Activated gamma-delta T cell treated with Interleukin-2 at 50 U/mL for 16 hours (primary cell): ENCODE measurements at regions not wholly inside any gene's neighbourhood (a gene's known extent, or its start where the extent isn't known, plus 50 kb on each side); places are given as distances from the start of the nearest gene placed in this dataset.
"Not testable (repeated sequence)": the region's sequence is repeated elsewhere in the genome, so short reads cannot be mapped to it uniquely, and the experiment has no call there.

Source experiments
- DNase-seq: peaks from one replicate; pipeline ENCODE4 v3.0.0-alpha.2; 2020

DNA sequence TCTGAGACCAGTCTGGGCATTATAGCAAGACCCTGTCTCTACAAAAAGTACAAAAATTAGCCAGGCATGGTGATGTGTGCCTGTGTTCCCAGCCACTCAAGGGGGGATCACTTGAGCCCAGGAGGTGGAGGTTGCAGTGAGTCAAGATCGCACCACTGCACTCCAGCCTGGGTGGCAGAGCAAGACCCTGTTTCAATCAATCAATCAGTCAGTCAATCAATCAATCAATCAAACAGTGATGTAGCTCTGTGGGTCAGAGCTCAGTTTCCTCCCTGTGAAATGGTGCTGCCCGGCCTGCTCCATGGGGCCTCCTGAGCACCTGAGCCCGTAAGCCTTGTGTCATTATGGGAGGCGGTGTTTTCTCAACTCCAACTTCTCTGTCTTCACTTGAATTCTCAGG is 167.1 kb upstream of the CIBAR2 start:
- no peak for DNase-seq

DNA sequence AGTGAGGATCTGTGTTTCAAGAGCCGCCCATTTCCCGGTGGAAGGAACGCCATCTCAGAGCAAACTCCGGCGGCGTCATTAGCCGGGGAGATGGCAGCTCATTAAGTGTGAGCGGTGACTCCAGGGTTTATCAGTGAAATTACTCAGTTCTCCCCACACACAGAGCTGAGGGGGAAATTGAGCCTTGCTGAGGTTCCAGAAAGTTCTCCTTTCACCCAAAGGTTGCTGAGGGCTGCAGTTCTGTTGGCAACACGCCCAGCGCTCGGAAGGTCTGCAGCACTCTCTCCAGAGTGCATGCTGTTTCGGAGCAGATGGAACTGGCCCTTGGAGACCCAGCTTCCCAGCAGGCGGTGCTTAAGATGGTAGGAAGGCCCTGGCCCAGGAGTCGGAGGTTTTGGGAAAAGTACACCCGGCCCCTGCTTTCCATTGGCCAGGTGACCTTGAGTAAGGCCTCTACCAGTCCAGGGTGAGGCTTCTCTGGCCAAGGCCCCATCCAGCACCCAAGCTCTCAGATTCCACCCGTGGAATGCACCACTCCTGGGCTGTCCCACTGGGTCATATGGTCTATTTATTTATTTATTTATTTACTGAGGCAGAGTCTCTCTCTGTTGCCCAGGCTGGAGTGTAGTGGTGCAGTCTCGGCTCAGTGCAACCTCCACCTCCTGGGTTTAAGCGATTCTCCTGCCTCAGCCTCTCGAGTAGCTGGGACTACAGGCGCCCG is 167.7 kb upstream of the CIBAR2 start:
- DNase-seq = no peak

DNA sequence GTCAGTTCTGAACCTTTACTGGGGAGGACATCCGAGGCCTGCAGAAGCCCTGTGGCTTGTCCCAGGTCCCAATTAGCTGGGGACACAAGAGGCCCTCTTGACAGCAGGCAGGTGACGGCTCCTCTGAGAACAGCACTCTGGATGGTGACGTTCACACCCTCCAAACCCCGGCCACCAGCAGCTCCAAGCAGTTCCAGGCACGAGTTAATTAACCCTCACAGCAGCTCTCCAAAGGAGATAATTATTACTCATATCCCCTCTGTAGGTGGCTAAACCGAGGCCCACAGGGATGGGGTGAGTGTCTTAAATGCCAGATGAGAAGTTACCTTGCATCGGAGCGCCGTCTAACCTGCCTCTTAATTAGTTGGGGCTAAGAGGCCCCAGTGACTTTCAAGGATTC is 168.9 kb upstream of the CIBAR2 start:
- DNase-seq = no peak

DNA sequence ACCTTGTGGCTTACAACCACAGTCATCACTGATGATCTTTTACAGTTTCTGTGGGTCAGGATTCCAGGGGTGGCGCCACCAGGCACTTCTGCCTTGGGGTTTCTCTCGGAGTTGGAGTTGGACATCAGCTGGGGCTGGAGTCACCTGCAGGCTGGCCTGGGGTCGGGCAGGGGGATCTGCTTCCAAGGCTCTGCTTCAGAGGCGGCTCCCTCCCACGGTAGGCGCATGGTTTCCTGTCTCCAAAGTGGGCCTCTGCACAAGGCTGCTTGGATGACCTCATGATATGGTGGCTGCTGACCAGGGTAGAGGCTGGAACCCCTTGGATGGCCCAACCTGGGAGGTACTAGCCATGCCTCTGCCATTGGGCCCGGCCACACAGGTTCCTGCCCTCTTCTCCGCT is 170.6 kb upstream of the CIBAR2 start:
- DNase-seq = no peak

DNA sequence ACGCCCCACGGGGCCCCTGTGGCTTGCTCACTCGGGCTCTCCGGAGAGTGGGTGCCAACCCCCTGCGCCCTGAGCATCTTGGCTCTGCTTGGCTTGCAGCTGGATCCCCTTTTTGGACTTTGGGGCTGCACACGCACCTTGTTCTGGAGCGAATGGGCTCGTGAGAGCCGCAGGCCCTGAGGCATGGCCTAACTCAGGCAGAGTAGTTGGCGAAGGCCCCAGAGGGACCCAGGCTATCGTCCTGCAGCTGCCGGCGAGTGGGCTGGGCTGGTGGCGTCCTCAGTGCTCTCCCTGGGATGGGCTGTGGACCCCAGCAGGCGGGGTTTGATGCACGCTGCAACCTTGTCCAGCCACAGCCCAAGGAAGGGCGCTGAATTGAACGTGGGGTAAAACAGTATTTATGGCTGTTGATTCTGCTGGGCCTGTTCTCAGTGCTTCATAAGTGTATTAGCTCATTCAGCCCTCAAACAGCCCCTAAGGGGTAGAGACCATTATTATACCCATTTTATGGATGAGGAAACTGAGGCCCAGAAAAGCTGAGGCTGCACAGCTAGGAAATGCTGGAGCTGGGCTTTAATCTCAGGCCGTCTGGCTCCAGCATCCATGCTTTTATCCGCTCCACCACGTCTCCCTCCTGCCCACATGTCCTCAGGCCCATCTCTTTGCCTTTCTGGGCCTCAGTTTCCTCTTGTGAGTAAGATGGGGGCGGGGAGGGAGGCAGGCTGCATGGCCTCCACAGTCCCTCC is 171.2 kb upstream of the CIBAR2 start:
- DNase-seq = no peak

DNA sequence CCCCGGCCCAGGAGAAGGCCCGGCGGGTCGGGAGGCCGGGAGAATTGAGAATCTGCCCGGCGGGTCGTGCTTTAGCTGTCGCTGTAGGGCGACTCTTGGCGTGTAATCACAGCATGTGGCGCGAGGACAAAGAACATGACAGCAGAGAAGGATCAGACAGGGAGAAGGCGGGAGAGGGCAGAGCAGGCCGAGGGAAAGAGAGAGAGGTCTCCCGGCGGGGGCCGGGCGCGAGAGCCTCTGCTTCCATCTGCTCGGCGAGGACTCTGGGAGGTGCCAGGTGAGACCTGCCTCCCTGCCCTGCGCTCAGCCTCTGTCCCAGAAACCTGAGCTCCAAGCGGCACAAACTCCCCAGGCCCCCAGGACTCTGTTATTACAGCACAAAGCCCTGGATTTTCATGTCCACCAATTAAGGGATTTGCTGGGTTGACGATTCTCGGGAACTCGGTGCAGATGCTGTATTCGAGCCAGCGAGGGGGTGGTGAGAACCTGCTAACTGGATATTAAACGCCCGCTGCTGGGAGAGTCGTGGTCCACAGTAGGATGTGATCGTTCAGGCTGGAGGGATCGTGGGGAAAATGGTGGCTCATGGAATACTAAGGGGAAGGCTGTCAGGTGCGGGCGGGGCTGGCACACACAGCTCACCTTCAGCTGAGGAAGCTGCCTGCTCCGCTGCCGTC is 172.0 kb upstream of the CIBAR2 start:
- DNase-seq = no peak

DNA sequence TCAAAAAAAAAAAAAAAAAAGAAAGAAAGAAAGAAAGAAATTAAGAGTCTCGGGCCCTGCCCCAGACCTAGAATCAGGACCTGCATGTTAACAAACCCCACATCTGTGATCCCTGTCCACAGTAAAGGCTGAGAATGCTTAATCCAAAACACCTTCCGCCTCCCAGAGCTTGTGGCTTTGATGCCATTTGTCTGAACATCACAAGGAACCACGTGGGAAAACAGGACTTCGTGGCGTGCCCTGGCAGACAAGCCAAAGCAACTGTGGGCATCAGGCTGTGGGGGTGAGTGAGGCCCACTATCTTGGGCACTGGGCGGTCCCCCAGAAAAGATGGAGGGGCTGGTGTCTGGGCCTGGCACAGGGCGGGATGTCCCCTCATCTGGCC is 173.4 kb upstream of the CIBAR2 start:
- DNase-seq = no peak

DNA sequence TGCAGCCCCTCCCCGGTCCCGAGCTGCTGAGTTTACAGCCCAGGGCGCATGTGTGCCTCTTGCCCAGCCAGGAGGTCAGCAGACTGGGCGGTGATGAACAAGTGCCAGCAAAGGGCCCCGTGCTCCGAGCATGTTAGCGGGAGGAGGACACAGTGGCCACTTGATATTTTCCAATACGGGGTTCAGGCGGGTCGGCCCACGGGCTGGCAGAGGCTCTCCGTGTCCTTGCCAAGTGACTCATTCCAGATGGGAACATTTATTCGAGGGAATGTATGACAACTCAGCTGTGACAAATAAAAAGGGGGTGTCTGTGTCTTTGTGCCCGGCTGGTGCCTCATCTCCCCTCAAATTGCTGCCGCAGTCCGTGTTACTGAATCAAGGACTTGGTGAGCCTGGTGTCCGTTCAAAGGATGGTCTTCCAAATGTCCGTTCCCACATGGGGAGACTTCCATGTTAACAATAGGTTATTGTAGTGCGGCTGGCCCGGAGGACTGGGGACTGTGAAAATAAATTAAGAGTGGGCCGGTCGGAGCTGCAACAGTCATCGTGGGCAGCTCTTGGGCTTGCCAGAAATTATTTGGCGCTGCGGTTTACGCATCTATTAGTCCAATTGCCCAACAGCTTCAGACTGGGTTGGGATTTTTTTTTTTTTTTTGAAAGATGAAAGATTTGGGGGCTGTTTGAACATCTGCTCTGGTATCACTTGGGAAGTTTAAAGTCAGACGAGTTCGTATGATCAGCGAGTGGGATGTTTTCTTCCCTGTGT is 174.0 kb upstream of the CIBAR2 start:
- no peak for DNase-seq

DNA sequence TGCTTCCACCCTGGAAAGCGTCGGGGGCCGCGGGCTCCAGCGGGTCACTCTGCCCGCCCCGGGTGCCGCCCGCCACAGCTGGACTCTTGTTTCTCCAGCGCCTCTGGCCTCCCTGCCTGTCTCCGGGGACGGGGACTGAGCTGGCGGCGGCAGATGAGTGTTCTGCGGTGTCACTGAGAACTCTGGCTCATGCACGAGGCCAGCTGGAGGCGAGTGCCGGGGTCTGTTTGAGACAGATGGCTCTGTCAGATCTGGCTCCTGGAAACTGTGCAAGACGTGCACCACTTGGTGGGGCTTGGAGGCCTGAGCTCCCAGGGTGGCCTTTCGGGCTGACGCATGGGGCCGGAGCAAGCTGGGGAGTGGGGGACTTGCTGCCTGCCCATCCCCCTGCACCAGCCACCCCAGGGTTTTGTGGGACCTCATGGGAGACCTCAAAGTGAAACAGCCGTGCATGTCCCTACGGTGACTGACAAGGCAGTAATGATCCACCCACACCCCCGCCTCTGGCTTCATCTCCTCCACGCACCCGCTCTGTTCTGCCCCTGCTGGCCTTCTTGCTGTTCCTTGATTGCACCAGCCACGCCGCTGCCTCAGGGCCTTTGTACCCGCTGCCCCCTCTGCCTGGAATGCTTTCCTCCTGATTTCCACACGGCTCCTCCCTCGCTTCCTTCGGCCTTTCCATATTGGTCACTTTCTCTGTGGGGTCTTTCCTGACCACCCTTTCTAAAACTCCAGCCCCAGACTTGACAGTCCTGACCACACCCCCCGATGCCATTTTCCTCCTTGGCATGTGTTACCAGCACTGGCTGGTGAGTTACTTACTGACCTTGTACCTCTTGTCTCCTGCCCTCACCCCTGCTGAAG is 174.9 kb upstream of the CIBAR2 start:
- no peak for DNase-seq

DNA sequence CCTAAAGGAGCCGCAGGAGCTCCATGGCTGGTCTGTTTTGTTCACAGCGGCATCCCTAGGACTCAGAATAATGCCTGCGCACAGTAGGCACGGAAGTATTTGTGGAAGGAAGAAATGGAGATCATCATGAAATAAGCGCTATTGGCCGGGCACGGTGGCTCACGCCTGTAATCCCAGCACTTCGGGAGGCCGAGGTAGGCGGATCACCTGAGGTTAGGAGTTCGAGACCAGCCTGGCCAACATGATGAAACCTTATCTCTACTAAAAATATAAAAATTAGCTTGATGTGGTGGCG is 175.5 kb upstream of the CIBAR2 start:
- DNase-seq = not testable (repeated sequence)

DNA sequence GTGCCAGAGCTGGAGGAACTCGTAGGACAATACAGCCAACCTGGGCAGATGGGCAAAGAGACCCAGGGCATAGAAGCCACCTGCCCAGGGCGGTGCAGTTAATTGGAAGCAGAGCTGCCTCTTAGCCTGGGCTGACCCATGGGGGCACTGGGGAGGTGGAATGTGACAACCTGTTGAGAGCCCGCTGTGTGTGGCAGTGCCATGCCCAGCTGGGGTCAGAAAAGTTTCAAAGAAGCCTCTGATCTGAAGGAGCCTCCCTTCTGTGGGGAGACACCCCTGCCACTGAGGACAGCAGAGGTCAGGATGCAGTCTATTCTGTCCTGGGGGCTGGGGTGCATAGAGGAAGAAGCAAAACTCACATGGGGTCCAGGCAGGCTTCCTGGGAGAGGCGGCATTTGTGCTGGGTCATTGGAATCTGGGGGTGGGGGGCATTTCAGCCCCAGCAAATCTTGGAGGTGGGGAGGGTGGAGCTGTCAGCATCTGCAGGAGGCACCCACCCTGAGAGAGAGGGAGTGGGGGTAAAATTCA is 176.1 kb upstream of the CIBAR2 start:
- no peak for DNase-seq

DNA sequence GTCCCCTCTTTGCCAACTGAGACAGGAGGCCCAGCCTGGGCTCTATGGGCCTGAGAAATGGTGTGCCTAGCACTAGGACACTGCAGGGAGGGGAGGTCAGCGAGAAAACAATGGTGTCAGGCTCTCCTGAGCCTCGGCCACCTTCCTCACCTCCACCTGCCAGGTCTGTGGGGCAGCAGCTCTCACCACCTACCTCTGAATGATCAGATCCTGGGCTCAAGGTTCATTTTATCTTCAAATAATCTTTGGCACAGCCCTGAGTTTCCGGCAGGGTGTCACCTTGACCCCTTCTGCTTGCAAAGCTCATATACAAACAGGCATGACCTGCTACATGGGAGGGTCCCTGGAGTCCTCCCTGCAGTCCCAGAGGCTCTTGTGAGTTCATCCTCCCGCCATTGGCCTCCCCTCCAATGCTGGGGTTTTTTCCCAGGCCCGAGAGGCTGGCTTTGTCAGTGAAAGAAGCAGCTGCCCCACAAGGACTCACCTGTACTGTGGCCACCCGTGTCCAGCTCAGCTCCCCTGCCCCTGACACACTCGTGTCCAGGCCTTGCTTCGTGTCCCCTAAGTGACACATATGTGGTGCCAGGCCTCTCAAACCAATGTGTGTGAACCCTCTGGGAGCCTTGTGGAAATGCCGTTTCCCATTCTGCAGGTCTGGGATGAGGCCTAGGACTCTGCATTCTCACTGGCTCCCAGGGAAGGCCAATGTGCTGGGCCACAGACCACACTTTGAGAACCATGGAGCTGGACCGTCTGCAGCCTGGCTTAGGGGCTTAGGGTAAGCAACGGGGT is 176.8 kb upstream of the CIBAR2 start:
- no peak for DNase-seq

DNA sequence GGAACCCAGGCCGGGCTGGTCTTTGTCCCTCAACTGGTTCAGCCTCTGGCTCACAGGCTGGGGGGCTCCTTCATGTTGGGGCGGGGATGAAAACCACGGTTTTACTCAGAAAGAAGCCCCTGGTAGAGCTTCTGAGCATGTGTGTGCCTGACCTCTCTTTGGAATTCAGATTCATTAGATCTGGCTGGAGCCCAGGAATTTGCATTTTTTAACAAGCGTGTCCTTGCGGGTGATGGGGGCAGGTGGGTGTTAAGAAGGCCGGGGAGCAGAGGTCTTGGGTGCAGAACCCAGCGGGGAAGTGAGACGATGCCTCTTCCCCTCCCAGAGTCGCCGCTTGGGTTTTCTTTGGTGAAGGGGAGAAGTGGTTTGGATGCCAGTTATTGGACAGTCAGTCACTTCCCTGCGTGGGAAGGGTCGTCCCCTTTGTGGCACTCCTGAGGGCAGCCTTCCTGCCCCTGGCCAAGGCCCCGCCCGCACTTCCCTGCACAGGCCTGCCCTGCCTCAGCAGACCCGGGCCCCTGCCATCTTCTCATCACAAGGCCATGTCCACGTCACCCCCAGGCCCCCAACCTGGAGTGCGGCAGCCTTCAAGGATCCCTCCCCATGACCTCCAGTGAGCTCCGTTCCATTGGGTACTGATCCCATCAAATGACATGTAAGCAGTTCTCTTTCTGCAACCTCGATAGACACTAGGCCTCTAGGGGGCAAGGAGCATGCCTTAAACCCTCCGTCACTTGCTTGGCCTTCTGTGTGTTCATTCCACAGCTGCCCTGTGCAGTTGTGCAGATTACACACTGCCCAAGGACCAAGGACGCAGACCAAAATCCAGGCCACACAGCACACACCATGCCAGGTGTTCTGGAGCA is 177.7 kb upstream of the CIBAR2 start:
- DNase-seq = no peak

DNA sequence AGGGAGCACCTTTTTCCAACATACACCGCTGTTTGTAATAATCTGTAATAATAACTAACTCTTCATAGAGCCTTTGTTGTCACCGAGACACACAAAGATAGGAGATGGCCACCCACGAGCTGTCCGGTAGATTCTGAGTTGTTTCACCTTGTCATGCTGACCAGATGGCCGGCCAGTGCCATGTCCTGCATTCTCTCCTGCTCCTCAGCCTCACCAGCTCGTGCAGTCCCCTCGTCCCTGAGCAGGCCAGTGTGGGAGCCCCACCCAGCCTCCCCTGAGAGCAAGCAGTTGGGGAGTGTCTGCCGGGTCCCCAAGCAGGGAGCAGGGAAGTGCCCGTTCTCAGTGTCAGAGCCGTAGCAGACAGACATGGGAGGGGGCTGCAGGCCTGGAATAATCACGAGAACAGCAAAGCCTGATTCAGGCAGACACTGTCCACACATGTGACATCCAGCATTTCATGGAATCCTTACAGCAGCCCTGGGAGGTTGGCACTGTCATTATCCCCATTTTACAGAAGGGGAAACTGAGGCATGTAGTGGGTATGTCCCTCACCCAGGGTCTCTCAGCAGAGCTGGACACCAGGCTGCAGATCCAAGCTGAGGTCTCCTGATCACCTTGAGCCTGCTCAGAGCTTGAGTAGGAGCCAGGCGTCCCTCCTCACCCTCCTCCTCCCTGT is 178.5 kb upstream of the CIBAR2 start:
- no peak for DNase-seq

DNA sequence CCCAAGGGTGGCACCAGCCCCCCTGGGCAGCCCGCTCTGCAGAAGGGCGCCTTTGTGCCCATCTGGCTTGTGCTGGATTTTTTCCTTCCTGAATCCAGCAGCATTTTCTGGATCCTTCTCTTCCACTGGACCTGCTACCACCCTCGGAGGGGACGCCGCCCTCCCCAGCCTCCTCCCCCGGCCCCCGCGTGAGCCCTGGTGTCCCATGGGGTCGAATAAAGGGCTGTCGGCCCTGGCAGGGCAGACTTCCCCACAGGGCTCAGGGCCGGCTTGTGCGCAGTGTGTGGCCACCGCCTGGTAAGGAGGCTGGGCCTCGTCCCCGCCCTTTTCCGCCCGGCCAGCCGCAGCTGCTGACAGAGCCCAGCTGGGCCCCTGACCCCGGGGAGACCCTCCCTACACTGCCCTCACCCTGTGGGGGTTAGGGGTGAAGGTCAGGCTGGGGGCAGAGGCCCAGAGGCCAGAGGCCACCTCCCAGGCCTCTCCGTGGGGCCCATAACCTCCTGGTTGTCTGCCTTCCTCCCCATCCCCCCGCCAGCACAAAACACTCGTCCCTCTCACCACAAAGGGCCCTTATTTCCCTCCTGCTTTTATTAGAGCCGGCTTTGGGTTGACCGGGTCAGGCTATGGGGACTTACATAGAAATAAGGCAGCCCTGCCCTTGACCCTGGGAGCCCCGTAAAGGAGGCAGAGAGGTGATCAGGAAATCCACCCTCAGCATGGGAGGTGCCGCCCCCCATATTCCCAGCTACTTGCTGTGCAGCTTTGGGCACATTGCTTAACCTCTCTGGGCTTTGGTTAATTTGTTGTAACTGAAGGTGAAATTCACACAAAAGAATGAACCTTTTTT is 179.3 kb upstream of the CIBAR2 start:
- DNase-seq = no peak

DNA sequence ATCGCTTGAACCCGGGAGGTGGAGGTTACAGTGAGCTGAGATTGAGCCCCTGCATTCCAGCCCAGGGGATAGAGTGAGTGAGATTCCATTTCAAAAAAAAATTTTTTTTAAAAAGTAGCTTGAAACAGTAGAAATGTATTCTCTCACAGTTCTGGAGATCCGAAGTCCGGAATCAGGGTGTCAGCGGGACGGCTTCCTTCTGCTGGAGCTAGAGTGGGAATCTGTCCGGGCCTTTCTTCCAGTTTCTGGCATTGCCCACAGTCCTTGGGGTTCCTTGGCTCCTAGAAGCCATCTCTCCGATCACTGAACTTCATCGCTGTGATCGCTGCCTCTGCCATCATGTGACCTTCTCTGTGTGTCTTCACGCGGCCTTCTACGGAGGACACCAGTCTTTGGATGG is 181.2 kb upstream of the CIBAR2 start:
- DNase-seq = no peak

DNA sequence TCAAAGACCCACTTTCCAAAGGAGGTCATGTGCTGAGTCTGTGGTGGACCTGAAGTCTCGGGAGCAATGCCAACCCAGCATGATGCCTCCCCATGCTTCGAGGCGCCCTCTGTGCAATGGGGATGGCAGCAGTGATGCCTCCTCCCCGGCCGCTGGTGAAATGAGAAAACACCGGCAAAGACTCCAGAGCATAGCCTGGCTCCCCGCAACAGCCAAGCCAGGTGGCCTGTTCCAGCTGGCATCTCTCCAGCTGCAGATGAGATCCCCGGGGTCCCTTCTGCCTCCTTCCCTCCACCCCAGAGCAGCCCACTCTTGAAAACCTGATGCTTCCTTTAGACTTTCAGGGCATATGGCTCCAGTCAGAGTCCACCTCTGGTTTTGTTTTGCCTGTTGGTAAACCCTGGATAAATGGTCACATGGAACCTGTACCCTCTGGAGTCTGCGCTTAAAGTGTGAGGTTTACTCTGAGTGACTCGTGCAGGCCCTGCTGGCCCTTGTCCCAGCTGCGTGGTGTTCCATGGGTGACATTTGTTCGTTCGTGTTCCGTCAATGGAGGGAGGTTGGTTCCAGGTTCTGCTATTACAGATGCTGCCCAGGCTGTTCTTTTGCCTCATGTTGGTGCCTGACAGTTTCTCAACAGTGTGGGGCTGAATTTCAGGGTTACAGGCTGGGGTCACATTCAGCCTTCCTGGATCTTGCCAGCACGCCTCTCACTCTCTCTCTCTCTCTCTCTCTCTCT is 181.8 kb upstream of the CIBAR2 start:
- DNase-seq = no peak
